ENCODE measurements at regions not wholly inside any gene's neighbourhood (a gene's known extent, or its start where the extent isn't known, plus 50 kb on each side); places are given as distances from the start of the nearest gene placed in this dataset.

- TF ChIP-seq EZH2 (IDR thresholded peaks at IDR 0.05; ENCODE audit: borderline replicate concordance, insufficient read depth, low read depth, low read length, poor library complexity, severe bottlenecking) (no peak), CTCF (IDR thresholded peaks at IDR 0.05) (no peak)
- H3K27ac ChIP-seq (ENCODE audit: low read length in 2 of 2) = no peak overlapping the region
- no peak for ATAC-seq (ENCODE audit: low read depth)
- H3K9me3 Mint-ChIP-seq (ENCODE audit: insufficient read depth) = peaks cover under 1% of the 10 kb centered on the region
- H3K4me2 ChIP-seq (replicated peaks; ENCODE audit: low read depth, low read length, poor library complexity, severe bottlenecking) = no peak overlapping the region
- H3K79me2 ChIP-seq (ENCODE audit: control insufficient read depth, insufficient read depth, low read length) = no peaks in the 10 kb centered on the region
- POLR2A ChIA-PET = no interaction called here
- no peak overlapping the region for H3K27ac Mint-ChIP-seq
- WGBS (ENCODE audit: insufficient coverage) = 100% methylated on average over 2 of the region's 5 CpGs
- no peaks in the 10 kb centered on the region for H3K4me1 ChIP-seq (ENCODE audit: control insufficient read depth in 2 of 2, insufficient read depth in 2 of 2, low read length in 2 of 2)
- H3K9me3 ChIP-seq (ENCODE audit: control extremely low read depth in 1 of 3, control insufficient read depth in 2 of 3, insufficient read depth in 1 of 3, low read length in 2 of 3) = peaks cover 0 to 12% (median 0%) of the 10 kb centered on the region in 3 donors
- H3K4me3 ChIP-seq (ENCODE audit: control extremely low read depth in 1 of 5, extremely low read depth in 1 of 5, insufficient read depth in 1 of 5, low read depth in 2 of 5, low read length in 4 of 5) = no peak overlapping the region
- H2AFZ ChIP-seq (ENCODE audit: insufficient read depth, low read depth, low read length, poor library complexity, severe bottlenecking) = no peak overlapping the region
- H4K20me1 ChIP-seq (ENCODE audit: control insufficient read depth, insufficient read depth, low read length, poor library complexity, severe bottlenecking) = no peaks in the 10 kb centered on the region
- H3K9ac ChIP-seq (ENCODE audit: low read length) = no peak overlapping the region
- H3K27me3 Mint-ChIP-seq = no peaks in the 10 kb centered on the region
- no peaks in the 10 kb centered on the region for H3K4me1 Mint-ChIP-seq
- no peak overlapping the region for H3K4me3 Mint-ChIP-seq
- no peak for DNase-seq
- H3K36me3 ChIP-seq (replicated peaks in 1 of 2; ENCODE audit: control extremely low read depth in 1 of 2, control insufficient read depth in 1 of 2, extremely low read depth in 1 of 2, insufficient read depth in 2 of 2, low read length in 1 of 2) = no peaks in the 10 kb centered on the region
- CTCF ChIA-PET = no interaction called here
- intact Hi-C loops (cut with micrococcal nuclease) = no loop called here
- no peaks in the 10 kb centered on the region for H3K27me3 ChIP-seq (replicated peaks in 1 of 4; ENCODE audit: control extremely low read depth in 1 of 4, control insufficient read depth in 3 of 4, insufficient read depth in 4 of 4, low read length in 3 of 4)
Observed at GRCh38 chr2:2653231-2653630, 322.2 kb upstream of the MYT1L start.

- Mint-ChIP-seq H3K4me1 (no peaks in the 10 kb centered on the region), H3K4me3 (no peak overlapping the region), H3K9me3 (ENCODE audit: insufficient read depth) (no peaks in the 10 kb centered on the region), H3K27ac (no peak overlapping the region), H3K27me3 (no peaks in the 10 kb centered on the region)
- Histone ChIP-seq H3K79me2 (ENCODE audit: control insufficient read depth, insufficient read depth, low read length) (no peaks in the 10 kb centered on the region), H3K4me2 (replicated peaks; ENCODE audit: low read depth, low read length, poor library complexity, severe bottlenecking) (no peak overlapping the region), H3K27me3 (replicated peaks in 1 of 4; ENCODE audit: control extremely low read depth in 1 of 4, control insufficient read depth in 3 of 4, insufficient read depth in 4 of 4, low read length in 3 of 4) (no peaks in the 10 kb centered on the region), H3K9me3 (ENCODE audit: control extremely low read depth in 1 of 3, control insufficient read depth in 2 of 3, insufficient read depth in 1 of 3, low read length in 2 of 3) (peaks cover 0 to 8% (median 0%) of the 10 kb centered on the region in 3 donors), H3K4me3 (ENCODE audit: control extremely low read depth in 1 of 5, extremely low read depth in 1 of 5, insufficient read depth in 1 of 5, low read depth in 2 of 5, low read length in 4 of 5) (no peak overlapping the region), H2AFZ (ENCODE audit: insufficient read depth, low read depth, low read length, poor library complexity, severe bottlenecking) (no peak overlapping the region), H3K27ac (ENCODE audit: low read length in 2 of 2) (no peak overlapping the region), H3K9ac (ENCODE audit: low read length) (no peak overlapping the region), H3K4me1 (ENCODE audit: control insufficient read depth in 2 of 2, insufficient read depth in 2 of 2, low read length in 2 of 2) (no peaks in the 10 kb centered on the region), H3K36me3 (replicated peaks in 1 of 2; ENCODE audit: control extremely low read depth in 1 of 2, control insufficient read depth in 1 of 2, extremely low read depth in 1 of 2, insufficient read depth in 2 of 2, low read length in 1 of 2) (no peaks in the 10 kb centered on the region), H4K20me1 (ENCODE audit: control insufficient read depth, insufficient read depth, low read length, poor library complexity, severe bottlenecking) (no peaks in the 10 kb centered on the region)
- CTCF ChIA-PET = no interaction called here
- no peak for ATAC-seq (ENCODE audit: low read depth)
- intact Hi-C loops (cut with micrococcal nuclease) = no loop called here
- TF ChIP-seq CTCF (IDR thresholded peaks at IDR 0.05) = no peak
- no peak for TF ChIP-seq EZH2 (IDR thresholded peaks at IDR 0.05; ENCODE audit: borderline replicate concordance, insufficient read depth, low read depth, low read length, poor library complexity, severe bottlenecking)
- 95% methylated on average over 20 of the region's 20 CpGs for WGBS (ENCODE audit: insufficient coverage)
- DNase-seq = no peak
- POLR2A ChIA-PET = no interaction called here
Observed at GRCh38 chr2:2650608-2651375, 319.7 kb upstream of the MYT1L start.
